ENCODE measurements at regions not wholly inside any gene's neighbourhood (a gene's known extent, or its start where the extent isn't known, plus 50 kb on each side); places are given as distances from the start of the nearest gene placed in this dataset.
A peak's percentile ranks its signal among the peaks of the same experiment; 100 is the strongest.

DNA sequence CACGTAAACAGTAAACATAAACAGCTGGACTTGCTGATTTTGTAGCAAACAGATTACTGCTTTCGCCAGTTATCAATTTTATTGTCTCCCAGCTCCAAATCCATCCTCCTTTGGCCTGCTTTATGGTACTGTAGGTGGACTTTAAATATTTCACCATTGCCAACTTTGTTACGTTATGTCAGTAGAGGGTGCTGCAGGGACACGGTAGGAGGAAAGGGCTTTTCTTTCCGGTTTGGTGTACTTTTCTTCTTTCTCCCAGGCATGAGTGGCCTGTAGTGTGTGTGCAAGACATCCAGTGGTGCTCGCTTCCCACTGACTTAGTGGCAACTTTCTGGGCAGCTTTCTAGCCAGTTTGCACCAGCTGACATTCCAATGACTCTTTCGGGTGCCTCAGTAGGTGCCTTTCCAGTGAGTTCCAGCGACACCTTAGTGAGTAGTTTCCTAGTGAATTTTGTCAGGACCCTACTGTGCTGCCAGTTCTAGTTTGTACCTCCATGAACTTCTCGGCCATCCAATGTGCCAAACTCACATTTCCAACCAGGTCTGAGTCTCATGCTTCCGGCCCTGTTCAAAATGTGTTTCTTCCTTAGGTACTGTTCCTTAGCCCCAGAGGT lies 267.6 kb upstream of the TENM4 start:
- TF ChIP-seq, protein P1, sequence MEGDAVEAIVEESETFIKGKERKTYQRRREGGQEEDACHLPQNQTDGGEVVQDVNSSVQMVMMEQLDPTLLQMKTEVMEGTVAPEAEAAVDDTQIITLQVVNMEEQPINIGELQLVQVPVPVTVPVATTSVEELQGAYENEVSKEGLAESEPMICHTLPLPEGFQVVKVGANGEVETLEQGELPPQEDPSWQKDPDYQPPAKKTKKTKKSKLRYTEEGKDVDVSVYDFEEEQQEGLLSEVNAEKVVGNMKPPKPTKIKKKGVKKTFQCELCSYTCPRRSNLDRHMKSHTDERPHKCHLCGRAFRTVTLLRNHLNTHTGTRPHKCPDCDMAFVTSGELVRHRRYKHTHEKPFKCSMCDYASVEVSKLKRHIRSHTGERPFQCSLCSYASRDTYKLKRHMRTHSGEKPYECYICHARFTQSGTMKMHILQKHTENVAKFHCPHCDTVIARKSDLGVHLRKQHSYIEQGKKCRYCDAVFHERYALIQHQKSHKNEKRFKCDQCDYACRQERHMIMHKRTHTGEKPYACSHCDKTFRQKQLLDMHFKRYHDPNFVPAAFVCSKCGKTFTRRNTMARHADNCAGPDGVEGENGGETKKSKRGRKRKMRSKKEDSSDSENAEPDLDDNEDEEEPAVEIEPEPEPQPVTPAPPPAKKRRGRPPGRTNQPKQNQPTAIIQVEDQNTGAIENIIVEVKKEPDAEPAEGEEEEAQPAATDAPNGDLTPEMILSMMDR (conservative IDR thresholded peaks at IDR 0.05 in 1 of 2, IDR thresholded peaks at IDR 0.05 in 1 of 2; ENCODE audit: extremely low read depth in 1 of 2, insufficient read depth in 1 of 2, low read depth in 1 of 2, low read length in 2 of 2) = peak; percentile 65 to 80
- no peak for TF ChIP-seq EZH2 (IDR thresholded peaks at IDR 0.05; ENCODE audit: borderline replicate concordance, low read length)

All from mammary epithelial cell (primary cell).